Duodenal mucosa (tissue), 2 donors: ENCODE measurements at regions not wholly inside any gene's neighbourhood (a gene's known extent, or its start where the extent isn't known, plus 50 kb on each side); places are given as distances from the start of the nearest gene placed in this dataset.

ENCODE experiments used
- H3K27ac ChIP-seq: one replicate; pipeline ENCODE4 v1.7.0; 2013; ENCODE audit warnings: low read depth, low read length
- H3K27me3 ChIP-seq, 2 donors: one replicate each; pipeline ENCODE4 v1.7.0; 2013; ENCODE audit warnings: low read length in 2 of 2, control low read depth in 1 of 2; ENCODE audit not compliant: insufficient read depth in 2 of 2, control insufficient read depth in 1 of 2
- H3K36me3 ChIP-seq, 2 donors: one replicate each; pipeline ENCODE4 v1.7.0; 2013; ENCODE audit warnings: low read length in 2 of 2, control low read depth in 1 of 2; ENCODE audit not compliant: insufficient read depth in 2 of 2, control insufficient read depth in 1 of 2
- H3K4me1 ChIP-seq, 2 donors: one replicate each; pipeline ENCODE4 v1.7.0; 2013; ENCODE audit warnings: low read length in 2 of 2, control low read depth in 1 of 2; ENCODE audit not compliant: insufficient read depth in 2 of 2, control insufficient read depth in 1 of 2
- H3K4me3 ChIP-seq, 2 donors: one replicate each; pipeline ENCODE4 v1.7.0; 2013; ENCODE audit warnings: low read length in 2 of 2, low read depth in 1 of 2
- H3K9ac ChIP-seq, 2 donors: one replicate each; pipeline ENCODE4 v1.7.0; 2013; ENCODE audit warnings: low read length in 2 of 2, low read depth in 1 of 2
- H3K9me3 ChIP-seq, 2 donors: one replicate each; pipeline ENCODE4 v1.7.0; 2013; ENCODE audit warnings: low read length in 2 of 2, control low read depth in 1 of 2; ENCODE audit not compliant: control insufficient read depth in 1 of 2

- Histone ChIP-seq H3K4me1 (no peaks in the 10 kb centered on the region), H3K27me3 (no peaks in the 10 kb centered on the region), H3K36me3 (no peaks in the 10 kb centered on the region), H3K4me3 (no peak overlapping the region), H3K27ac (no peak overlapping the region), H3K9ac (no peak overlapping the region), H3K9me3 (no peaks in the 10 kb centered on the region)
These were observed 89.2 kb upstream of the PMFBP1 start for GRCh38 chr16:72261127-72261526.

GRCh38 chr16:72256398-72257066, 84.6 kb upstream of the PMFBP1 start:
- Histone ChIP-seq H3K9ac (no peak overlapping the region), H3K4me3 (no peak overlapping the region), H3K36me3 (no peaks in the 10 kb centered on the region), H3K27ac (no peak overlapping the region), H3K4me1 (no peaks in the 10 kb centered on the region), H3K27me3 (no peaks in the 10 kb centered on the region), H3K9me3 (no peaks in the 10 kb centered on the region)

DNA sequence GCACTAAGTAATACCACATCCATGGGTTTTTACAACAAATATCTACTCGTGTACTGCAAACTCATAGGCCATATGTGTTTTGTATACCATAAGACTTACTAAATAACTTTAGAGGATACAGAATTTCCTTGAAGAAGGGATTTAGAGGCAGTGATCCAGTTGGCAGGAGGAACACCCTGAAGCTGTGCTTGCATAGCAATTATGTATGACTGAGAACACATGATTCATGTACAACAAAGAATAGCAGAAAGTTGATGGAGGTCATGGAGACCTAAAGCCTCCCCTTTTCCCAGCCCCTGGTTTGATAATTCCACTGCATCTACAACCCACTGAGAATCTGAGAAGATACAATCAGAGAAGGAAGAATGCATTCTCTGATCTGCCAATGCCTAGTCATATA, 83.8 kb upstream of the PMFBP1 start:
- Histone ChIP-seq H3K36me3 (no peaks in the 10 kb centered on the region), H3K9ac (no peak overlapping the region), H3K27me3 (no peaks in the 10 kb centered on the region), H3K9me3 (no peaks in the 10 kb centered on the region), H3K27ac (no peak overlapping the region), H3K4me1 (no peaks in the 10 kb centered on the region), H3K4me3 (no peak overlapping the region)

DNA sequence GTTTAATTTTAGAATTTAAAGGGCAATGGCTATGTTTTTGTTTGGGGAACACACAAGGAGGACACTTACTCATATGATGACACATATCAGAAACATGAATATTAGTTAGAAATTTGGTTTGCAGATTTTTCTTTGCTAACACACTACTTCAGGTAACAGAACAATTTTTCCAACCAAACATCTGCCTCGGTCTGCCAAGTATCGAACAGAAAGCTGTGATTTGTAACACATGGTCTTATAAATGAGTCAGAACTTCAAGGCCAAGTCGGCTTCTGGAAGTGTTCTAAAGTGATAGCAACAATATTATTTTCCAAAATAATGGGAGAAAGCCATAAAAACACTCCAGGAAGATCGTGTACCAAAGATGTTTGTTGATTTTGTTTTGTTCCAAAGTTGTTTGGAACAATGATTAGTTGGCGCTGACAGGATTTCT, 75.9 kb upstream of the PMFBP1 start:
- Histone ChIP-seq H3K27ac (no peak overlapping the region), H3K4me3 (no peak overlapping the region), H3K9me3 (no peaks in the 10 kb centered on the region), H3K27me3 (no peaks in the 10 kb centered on the region), H3K36me3 (no peaks in the 10 kb centered on the region), H3K4me1 (no peaks in the 10 kb centered on the region), H3K9ac (no peak overlapping the region)

DNA sequence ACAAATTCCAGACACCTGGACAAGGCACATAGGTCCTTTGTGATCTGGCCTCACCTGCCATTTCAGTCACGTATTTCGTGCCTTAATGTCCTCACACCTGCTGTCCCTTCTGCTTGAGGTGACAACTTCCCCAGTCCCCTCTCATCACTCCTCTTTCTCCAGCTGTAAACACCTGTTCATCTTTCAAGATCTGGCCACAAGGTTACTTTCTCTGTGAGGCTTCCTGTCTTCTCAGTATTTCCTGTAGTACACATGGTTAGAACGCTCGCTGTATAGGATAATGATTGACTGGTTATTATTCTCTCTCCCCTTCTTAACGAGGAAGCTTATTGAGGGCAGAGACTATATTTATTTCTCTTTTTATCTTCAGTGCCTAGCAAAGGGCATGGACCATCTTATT, 74.5 kb upstream of the PMFBP1 start:
- Histone ChIP-seq H3K4me3 (no peak overlapping the region), H3K4me1 (no peaks in the 10 kb centered on the region), H3K36me3 (no peaks in the 10 kb centered on the region), H3K9ac (no peak overlapping the region), H3K27me3 (no peaks in the 10 kb centered on the region), H3K9me3 (no peaks in the 10 kb centered on the region), H3K27ac (no peak overlapping the region)

GRCh38 chr16:72244853-72245252, 72.9 kb upstream of the PMFBP1 start:
- Histone ChIP-seq H3K27ac (no peak overlapping the region), H3K9ac (no peak overlapping the region), H3K4me3 (no peak overlapping the region), H3K4me1 (no peaks in the 10 kb centered on the region), H3K36me3 (no peaks in the 10 kb centered on the region), H3K9me3 (no peaks in the 10 kb centered on the region), H3K27me3 (no peaks in the 10 kb centered on the region)

- Histone ChIP-seq H3K9me3 (no peaks in the 10 kb centered on the region), H3K9ac (no peak overlapping the region), H3K4me3 (no peak overlapping the region), H3K27me3 (no peaks in the 10 kb centered on the region), H3K27ac (no peak overlapping the region), H3K4me1 (no peaks in the 10 kb centered on the region), H3K36me3 (no peaks in the 10 kb centered on the region)
These were observed 71.7 kb upstream of the PMFBP1 start for GRCh38 chr16:72243621-72244020.

GRCh38 chr16:72242757-72243156, 70.8 kb upstream of the PMFBP1 start:
- Histone ChIP-seq H3K9me3 (no peaks in the 10 kb centered on the region), H3K36me3 (no peaks in the 10 kb centered on the region), H3K27me3 (no peaks in the 10 kb centered on the region), H3K4me3 (no peak overlapping the region), H3K9ac (no peak overlapping the region), H3K27ac (no peak overlapping the region), H3K4me1 (no peaks in the 10 kb centered on the region)

DNA sequence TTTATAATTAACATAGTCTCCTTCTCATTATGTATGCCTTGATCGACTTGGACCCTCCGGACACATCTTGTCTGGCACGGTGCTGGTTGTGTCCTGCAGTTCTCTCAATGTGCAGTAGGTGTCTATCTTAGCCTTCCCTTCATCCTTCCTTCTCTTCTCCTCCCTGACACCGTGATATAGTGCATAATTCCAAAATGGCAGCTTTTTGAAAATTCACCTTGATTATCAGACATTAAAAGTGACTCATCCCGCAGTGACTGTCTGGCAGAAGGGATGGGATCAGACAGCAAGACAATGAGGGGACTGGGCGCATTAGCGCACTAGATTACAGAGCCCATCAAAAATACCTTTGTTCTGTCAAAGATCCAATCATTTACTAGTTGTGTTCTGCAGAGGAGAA, 70.0 kb upstream of the PMFBP1 start:
- Histone ChIP-seq H3K9me3 (no peaks in the 10 kb centered on the region), H3K9ac (no peak overlapping the region), H3K4me1 (no peaks in the 10 kb centered on the region), H3K27ac (no peak overlapping the region), H3K27me3 (no peaks in the 10 kb centered on the region), H3K4me3 (no peak overlapping the region), H3K36me3 (no peaks in the 10 kb centered on the region)

GRCh38 chr16:72241008-72241407, 69.1 kb upstream of the PMFBP1 start:
- no peak overlapping the region for H3K27ac ChIP-seq
- no peaks in the 10 kb centered on the region for H3K36me3 ChIP-seq
- H3K4me1 ChIP-seq, result no peaks in the 10 kb centered on the region
- no peaks in the 10 kb centered on the region for H3K27me3 ChIP-seq
- H3K4me3 ChIP-seq, result no peak overlapping the region
- H3K9ac ChIP-seq, result no peak overlapping the region
- H3K9me3 ChIP-seq, result no peaks in the 10 kb centered on the region

DNA sequence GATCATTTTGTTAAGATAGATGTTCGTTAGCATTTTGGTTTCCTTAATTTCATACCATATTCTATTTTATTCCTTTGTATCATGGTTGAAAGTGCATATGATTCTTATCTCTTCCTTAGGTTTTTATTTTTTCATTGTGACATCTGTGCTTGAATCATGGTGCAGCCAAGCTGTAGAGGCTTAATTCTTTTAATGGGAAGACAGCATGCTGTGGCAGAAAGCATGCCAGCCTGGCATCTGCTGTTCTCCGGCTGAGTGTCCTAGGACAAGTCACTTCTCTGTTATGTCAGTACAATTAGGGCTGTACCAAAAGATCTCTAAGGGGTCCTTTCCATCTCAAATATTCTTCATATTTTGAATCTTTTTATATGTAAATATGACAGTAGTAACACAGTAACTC, 68.5 kb upstream of the PMFBP1 start:
- Histone ChIP-seq H3K9me3 (no peaks in the 10 kb centered on the region), H3K4me1 (no peaks in the 10 kb centered on the region), H3K27ac (no peak overlapping the region), H3K9ac (no peak overlapping the region), H3K36me3 (no peaks in the 10 kb centered on the region), H3K27me3 (no peaks in the 10 kb centered on the region), H3K4me3 (no peak overlapping the region)
